Mesenteric fat pad (tissue), 1 donor: ENCODE measurements at regions not wholly inside any gene's neighbourhood (a gene's known extent, or its start where the extent isn't known, plus 50 kb on each side); places are given as distances from the start of the nearest gene placed in this dataset.
"Not testable (repeated sequence)": the region's sequence is repeated elsewhere in the genome, so short reads cannot be mapped to it uniquely, and the experiment has no call there.

Experiments
- DNase-seq: peaks from one replicate; pipeline ENCODE4 v3.0.0-alpha.2; 2020; ENCODE audit warnings: low spot score
- donor health status: DM: yes; HTN: yes; CAD: no.

- no peak for DNase-seq
These were observed 437.9 kb upstream of the MAOA start for GRCh38 chrX:43218198-43218597.

- DNase-seq = no peak
These were observed 431.6 kb upstream of the MAOA start for GRCh38 chrX:43224496-43224895.

DNA sequence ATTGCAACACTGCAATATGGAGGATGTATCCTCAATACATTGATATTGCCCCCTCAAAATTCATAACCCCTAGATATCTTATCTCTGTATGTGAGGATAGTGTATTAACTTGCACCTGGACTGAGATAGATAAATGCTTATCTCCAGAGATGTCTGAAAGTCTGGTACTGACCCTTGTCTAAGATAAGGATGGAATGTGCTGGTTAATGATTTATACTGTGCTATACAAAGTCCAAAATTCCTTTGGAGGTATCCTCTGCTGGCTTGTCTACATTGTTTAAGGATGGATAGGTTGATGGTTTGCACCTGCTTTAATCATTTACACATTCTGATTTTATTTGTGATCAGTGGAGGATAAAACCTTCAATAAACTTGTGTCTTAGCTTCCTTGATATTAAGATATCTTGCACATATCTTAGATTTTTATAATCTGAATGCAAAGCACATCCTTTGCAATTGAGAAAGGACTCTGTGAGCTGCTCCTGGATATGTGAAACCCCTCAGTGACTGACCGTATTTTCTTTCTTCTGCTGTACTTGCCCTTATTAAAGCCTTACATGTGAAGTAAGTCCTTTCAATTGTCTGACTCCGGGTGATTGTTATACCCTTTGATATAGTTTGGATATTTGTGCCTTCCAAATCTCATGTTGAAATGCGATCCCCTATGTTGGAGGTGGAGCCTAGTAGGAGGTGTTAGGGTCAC lies 430.3 kb upstream of the MAOA start:
- DNase-seq = no peak

DNA sequence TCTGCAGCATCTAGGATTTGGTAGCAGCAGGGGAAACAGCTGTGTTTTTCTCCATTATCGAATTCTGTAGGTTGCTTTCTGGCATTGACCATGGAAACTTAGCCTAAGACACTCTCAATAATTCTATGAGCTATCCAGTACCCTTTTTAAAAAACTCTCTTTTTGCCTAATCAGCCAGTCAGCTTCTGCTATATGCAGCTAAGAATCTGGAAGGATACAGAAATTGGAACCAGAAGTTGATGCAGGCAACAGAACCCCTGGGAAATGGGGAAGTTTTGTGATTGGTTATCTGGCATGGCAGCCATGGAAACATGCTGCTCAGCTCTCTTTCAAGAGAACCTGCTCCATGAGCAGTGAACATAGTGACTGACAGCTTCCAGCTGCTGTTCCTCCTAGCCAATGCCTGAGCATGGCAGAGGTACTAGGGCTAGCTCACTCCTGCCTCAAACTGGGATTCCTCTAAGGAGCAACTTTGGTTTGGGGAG lies 417.6 kb upstream of the MAOA start:
- DNase-seq = no peak

GRCh38 chrX:43239356-43239755 lies 416.7 kb upstream of the MAOA start:
- DNase-seq = no peak

DNA sequence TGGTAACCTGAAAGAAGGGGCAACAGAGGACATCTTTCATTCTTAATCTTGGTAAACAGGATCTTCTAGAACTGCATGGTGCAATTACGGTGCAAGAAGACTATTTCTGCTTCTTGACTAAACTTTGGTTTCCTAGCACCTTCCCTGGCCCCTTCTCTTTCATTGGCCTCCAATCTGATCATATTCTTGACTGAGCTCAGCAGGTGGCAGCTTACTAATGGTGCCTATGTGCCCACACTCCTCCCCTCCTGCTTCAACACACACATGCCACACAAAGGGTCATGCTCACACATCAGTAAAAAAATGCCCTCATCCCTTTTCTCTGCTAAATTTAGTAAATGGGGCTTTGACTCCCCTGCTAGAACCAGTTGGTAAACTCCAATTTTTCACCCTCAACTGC lies 400.5 kb upstream of the MAOA start:
- no peak for DNase-seq

DNA sequence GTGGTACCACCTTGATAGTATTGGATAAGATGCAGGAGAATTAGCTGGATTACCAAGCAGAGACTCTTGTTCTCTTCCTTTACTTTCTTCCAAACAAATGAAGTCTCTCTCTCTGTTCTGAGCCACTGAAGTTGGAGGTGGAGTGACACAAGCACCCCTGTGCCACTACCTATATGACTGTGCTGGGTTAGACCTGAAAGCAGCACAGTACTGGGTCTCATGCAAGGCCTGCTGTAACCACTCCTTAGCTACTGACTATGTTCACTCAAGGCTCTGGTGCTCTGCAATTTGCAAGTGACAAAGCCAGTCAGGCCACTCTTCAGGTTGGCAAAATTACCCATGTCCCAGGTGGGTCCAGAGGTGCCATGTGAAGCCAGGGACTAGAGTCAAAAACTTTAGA lies 389.6 kb upstream of the MAOA start:
- DNase-seq = no peak

GRCh38 chrX:43267652-43268051 lies 388.4 kb upstream of the MAOA start:
- DNase-seq = no peak

GRCh38 chrX:43269201-43269600 lies 386.9 kb upstream of the MAOA start:
- no peak for DNase-seq

DNA sequence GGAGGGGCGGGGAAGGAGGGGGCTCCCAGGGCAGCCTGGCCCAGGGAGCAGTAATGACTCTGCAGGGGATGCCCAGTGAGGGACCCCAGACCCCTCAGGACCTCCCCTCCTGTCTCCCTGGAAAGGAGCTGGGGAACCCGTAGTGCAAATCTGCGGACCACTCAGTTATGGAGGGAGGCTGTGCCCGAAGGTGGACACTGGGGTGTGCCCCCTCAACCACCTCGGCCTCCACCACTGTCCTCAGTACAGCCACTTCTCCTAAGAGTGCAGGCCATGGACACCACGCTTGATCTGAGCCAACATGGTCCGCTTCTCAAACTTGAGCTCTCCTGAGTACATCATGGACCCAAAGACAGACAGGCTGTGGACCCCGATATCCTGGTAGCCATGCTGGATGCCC lies 378.2 kb upstream of the MAOA start:
- DNase-seq = no peak

DNA sequence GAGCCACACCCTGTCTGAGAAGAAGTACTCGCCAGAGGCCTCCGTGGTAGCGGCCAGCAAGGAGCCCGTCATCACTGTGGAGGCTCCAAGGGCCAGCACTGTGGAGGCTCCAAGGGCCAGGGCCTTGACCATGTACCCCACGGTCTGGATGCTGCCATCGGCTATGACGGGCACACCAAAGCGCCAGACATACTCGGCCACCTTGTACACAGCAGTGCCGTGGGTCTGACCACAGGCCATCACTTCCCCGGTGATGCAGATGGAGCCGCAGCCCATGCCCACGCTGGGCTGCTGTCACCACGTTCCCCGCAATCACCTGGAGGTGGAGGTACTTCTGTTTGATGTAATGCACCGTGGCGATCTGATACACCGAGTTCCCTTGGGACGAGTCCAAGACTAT lies 377.7 kb upstream of the MAOA start:
- no peak for DNase-seq

GRCh38 chrX:43279341-43279808 lies 376.7 kb upstream of the MAOA start:
- DNase-seq = no peak

- DNase-seq = no peak
These were observed 372.9 kb upstream of the MAOA start for GRCh38 chrX:43283187-43283586.

- DNase-seq = not testable (repeated sequence)
These were observed 344.5 kb upstream of the MAOA start for GRCh38 chrX:43311625-43312024.

DNA sequence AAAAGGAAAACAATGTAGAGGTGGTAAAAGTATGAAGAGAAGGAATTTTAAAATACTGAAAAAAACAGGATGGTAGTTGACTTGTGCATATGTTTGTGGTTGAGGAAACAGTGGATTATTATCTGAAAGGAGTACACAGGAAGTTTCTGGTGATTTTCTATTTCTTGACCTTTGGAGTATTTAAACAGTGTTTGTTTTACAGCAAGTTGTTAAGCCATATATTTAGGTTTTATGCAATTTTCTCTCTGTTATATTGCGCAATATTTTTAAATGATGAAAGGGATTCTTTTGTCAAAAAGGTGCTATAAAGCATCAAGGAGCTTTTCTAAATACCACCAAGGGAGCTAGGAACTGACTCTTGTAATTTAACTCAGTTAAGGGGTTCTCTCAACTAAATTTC lies 343.1 kb upstream of the MAOA start:
- DNase-seq = no peak

- no peak for DNase-seq
These were observed 341.6 kb upstream of the MAOA start for GRCh38 chrX:43314525-43314924.

- no peak for DNase-seq
These were observed 340.5 kb upstream of the MAOA start for GRCh38 chrX:43315622-43316021.

DNA sequence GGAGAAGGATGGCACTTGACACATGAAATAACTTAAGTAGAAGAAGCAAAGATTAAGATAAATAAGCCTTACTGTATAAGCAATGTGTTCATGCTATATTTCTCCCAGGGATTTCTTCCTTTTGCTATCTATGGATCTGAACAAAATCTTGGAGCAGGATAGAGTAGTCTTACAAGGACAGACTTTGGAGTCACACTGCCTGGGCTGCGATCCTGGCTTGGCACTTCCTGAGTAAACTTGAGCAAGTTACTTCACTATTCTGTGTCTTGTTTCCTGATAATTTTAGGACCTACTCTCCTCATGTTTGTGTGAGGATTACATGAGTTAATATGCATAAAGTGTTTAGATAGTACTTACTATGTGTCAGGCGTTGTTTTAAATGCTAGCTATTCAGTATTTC lies 340.0 kb upstream of the MAOA start:
- DNase-seq = no peak

DNA sequence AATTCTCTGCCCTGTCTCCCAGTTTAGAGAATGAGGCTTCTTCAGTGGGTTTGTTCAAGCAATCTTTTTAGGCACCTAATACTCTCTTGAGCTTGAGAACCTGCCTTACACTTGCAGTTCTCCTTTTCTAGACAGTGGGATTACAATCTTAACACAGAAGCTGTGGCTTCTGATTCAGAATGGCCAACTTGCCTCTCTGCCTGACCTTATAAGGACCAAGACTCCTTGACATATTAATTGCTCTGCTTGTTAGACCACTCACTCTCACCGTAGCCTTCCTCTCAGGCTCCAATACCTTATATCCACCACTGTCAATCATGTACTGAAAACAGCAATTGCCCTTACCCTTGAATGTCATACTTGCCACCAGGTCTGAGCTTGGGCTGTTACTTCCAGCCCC lies 338.7 kb upstream of the MAOA start:
- DNase-seq = no peak

- DNase-seq = peak; percentile 28
These were observed 327.6 kb upstream of the MAOA start for GRCh38 chrX:43328358-43328946.

DNA sequence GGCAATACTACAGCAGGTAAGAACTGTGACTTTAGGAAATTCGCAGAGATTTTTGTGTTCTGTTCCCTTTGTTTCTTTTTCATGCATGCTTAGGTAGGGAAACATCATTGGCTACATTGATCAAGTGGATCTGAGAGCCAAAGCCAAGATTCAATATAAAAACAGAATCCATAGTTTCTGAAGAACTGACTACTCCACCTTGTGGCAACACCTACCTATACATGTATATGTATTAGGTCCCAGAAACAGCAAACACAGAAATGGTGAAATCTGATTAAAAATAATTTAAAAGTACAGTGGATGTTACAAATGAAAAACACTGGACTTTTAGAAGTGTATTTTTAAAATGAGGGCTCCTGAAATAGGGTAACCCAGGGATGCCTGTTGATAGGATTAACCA lies 322.6 kb upstream of the MAOA start:
- DNase-seq = no peak

GRCh38 chrX:43345166-43345565 lies 310.9 kb upstream of the MAOA start:
- no peak for DNase-seq

DNA sequence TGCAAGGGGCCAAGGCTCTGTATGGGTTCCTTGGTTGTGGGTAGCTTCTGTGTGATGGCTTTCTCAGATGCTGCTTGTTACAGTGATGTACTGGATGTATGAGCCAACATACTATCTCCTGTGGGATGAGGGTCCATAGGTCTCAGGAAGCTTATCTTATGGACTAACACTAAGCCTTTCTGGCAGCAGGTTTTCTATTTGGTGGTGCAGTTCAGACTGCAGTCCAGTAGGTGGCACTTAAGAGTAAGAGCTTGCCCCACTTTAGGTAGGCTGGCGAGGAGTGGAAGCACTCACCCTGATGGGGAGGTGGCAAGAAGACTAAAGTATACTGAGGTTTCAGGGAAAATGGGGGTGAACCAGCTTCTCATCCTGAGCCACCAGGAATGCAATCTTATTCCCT lies 306.7 kb upstream of the MAOA start:
- DNase-seq = no peak
